Stomach (tissue), 4 donors: ENCODE measurements at regions not wholly inside any gene's neighbourhood (a gene's known extent, or its start where the extent isn't known, plus 50 kb on each side); places are given as distances from the start of the nearest gene placed in this dataset.

Source experiments
- EP300 ChIP-seq: sonication (generic); formaldehyde crosslinking; IDR thresholded peaks from one replicate; pipeline ENCODE4 v1.6.1; 2017; ENCODE audit warnings: antibody characterized with exemption
- POLR2A ChIP-seq, 4 donors: fragments of 450-650 bp; IDR thresholded peaks; one replicate each; pipeline ENCODE4 v1.6.1; 2016; ENCODE audit warnings: antibody characterized with exemption in 4 of 4, control low read depth in 2 of 4, mild to moderate bottlenecking in 1 of 4, moderate library complexity in 1 of 4
- POLR2AphosphoS5 ChIP-seq, 3 donors: sonication (generic); formaldehyde crosslinking; IDR thresholded peaks; one replicate each; pipeline ENCODE4 v1.6.1; 2016; ENCODE audit warnings: antibody characterized with exemption in 3 of 3
- TF ChIP-seq, protein P1 (sequence below), 7 experiments: fragments of 450-650 bp in 4 of 7; fragments of 200-600 bp in 3 of 7; sonication (generic) in 3 of 7; IDR thresholded peaks; one replicate each; pipeline ENCODE4 v1.5.1; 2016 to 2019; ENCODE audit warnings: antibody characterized with exemption in 7 of 7, control low read depth in 2 of 7, mild to moderate bottlenecking in 1 of 7

DNA sequence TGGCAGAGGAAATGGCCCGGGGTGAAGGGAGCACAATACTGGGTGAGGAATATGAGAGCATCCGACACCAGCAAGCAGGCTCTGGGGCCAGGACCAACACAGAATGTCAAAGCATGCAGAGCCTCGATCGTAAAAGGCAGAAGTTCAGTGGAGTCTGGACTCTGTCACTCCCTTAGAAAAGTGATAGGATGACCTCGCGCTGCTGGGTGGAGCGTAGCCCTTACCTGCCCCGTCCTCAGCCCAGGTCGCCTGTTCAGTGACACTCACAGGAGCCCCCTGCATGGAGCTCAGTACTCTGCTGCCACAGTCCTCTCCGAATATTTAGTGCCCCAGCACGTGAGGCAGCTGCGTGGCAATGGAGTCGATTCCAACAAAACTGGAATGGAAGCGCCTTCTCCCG, 236.7 kb upstream of the MYT1L start:
- TF ChIP-seq, protein P1, sequence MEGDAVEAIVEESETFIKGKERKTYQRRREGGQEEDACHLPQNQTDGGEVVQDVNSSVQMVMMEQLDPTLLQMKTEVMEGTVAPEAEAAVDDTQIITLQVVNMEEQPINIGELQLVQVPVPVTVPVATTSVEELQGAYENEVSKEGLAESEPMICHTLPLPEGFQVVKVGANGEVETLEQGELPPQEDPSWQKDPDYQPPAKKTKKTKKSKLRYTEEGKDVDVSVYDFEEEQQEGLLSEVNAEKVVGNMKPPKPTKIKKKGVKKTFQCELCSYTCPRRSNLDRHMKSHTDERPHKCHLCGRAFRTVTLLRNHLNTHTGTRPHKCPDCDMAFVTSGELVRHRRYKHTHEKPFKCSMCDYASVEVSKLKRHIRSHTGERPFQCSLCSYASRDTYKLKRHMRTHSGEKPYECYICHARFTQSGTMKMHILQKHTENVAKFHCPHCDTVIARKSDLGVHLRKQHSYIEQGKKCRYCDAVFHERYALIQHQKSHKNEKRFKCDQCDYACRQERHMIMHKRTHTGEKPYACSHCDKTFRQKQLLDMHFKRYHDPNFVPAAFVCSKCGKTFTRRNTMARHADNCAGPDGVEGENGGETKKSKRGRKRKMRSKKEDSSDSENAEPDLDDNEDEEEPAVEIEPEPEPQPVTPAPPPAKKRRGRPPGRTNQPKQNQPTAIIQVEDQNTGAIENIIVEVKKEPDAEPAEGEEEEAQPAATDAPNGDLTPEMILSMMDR (IDR thresholded peaks at IDR 0.05) = no peak
- no peak for TF ChIP-seq EP300
- no peak for TF ChIP-seq POLR2A (IDR thresholded peaks at IDR 0.05)
- TF ChIP-seq POLR2AphosphoS5 (IDR thresholded peaks at IDR 0.05) = no peak
